OCI-LY7 (cell line): ENCODE measurements at regions not wholly inside any gene's neighbourhood (a gene's known extent, or its start where the extent isn't known, plus 50 kb on each side); places are given as distances from the start of the nearest gene placed in this dataset.

ENCODE experiments used
- EZH2phosphoT487 ChIP-seq: fragments of 200-600 bp; sonication (generic); IDR thresholded peaks from 2 replicates; pipeline ENCODE4 v1.6.1; 2018; ENCODE audit warnings: low read depth, borderline replicate concordance, mild to moderate bottlenecking, mixed run types, antibody characterized with exemption, low read length, moderate library complexity, mixed read lengths
- TF ChIP-seq, protein P1 (sequence below): fragments of 200-600 bp; sonication (generic); conservative IDR thresholded peaks from 2 replicates; pipeline ENCODE4 v1.5.1; 2014; ENCODE audit warnings: mild to moderate bottlenecking, antibody characterized with exemption, low read length, moderate library complexity, mixed read lengths

DNA sequence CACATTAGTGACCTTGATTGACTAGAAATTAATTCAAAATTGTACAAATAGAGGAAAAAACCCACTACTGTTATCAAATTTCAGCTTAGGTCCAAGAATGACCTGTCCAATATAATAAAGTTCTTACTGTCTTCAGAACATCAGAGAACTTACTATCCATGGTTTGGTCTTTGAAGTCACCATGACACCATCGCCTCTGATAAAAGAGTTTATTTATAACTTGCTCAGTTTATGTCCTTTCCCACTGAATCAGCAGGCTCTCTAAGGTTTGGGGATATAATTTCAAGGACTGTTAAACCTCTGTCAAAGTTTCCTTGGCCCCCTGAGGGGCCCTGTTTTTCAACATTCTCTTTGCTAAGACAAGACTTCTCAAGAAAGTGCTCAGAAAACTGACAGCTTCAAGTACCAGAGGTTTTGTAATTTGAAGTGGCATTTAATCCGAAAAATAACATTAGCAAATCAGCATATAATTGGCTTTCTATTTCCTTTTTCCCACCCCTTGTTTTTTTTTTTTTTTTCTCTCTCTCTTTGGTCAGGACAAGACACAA is 191.7 kb upstream of the FERD3L start:
- no peak for TF ChIP-seq EZH2phosphoT487
- TF ChIP-seq, protein P1, sequence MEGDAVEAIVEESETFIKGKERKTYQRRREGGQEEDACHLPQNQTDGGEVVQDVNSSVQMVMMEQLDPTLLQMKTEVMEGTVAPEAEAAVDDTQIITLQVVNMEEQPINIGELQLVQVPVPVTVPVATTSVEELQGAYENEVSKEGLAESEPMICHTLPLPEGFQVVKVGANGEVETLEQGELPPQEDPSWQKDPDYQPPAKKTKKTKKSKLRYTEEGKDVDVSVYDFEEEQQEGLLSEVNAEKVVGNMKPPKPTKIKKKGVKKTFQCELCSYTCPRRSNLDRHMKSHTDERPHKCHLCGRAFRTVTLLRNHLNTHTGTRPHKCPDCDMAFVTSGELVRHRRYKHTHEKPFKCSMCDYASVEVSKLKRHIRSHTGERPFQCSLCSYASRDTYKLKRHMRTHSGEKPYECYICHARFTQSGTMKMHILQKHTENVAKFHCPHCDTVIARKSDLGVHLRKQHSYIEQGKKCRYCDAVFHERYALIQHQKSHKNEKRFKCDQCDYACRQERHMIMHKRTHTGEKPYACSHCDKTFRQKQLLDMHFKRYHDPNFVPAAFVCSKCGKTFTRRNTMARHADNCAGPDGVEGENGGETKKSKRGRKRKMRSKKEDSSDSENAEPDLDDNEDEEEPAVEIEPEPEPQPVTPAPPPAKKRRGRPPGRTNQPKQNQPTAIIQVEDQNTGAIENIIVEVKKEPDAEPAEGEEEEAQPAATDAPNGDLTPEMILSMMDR: no peak
